HG03354 (cell line): ENCODE measurements at regions not wholly inside any gene's neighbourhood (a gene's known extent, or its start where the extent isn't known, plus 50 kb on each side); places are given as distances from the start of the nearest gene placed in this dataset.

Experiments used
- ATAC-seq: cut with Tn5 transposase; IDR thresholded peaks from one replicate; pipeline ENCODE4 v1.9.1; 2021; ENCODE audit warnings: mild to moderate bottlenecking; ENCODE audit not compliant: unreplicated experiment, poor library complexity, severe bottlenecking

- ATAC-seq: no peak
These were observed 416.1 kb downstream of the PCDH18 start for GRCh38 chr4:137116144-137116543.

DNA sequence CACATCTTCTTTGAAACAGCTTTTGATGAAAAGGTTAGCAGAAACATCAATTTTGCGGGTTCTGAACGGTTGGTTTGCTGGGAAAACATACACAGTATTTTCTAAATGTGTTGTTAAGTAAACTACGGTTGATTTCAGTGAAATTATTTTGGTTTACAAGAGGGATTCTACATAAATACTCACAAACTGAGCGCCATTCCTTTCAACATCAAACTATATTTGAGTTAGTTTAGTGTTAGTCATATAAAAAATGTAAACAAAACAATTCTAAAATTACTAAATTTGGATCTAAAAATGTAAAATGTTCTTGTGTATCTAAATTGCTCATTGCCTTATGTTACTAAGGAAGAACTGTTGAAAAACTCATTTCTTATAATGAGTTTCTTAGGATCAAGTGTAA is 425.6 kb downstream of the PCDH18 start:
- no peak for ATAC-seq

DNA sequence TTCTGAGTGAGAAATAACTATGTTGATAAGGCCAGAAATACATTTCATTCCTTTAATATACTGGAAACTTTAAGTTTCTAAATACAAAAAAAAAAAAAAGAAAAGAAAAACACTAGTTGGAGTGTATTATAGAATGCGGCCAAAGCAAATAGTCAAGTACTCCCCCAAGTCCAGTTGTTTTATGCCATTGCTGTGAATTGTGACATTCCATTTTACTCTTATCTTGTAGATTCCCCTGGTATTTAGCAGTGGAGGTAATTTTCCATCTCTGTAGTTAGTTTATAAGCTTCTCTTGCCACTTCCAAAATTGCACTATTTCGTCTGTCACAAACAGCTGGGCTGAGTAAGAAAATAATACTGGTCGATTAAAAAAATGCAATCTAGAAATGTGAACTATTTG is 426.0 kb downstream of the PCDH18 start:
- no peak for ATAC-seq

GRCh38 chr4:137090951-137091350 is 441.3 kb downstream of the PCDH18 start:
- ATAC-seq: no peak

DNA sequence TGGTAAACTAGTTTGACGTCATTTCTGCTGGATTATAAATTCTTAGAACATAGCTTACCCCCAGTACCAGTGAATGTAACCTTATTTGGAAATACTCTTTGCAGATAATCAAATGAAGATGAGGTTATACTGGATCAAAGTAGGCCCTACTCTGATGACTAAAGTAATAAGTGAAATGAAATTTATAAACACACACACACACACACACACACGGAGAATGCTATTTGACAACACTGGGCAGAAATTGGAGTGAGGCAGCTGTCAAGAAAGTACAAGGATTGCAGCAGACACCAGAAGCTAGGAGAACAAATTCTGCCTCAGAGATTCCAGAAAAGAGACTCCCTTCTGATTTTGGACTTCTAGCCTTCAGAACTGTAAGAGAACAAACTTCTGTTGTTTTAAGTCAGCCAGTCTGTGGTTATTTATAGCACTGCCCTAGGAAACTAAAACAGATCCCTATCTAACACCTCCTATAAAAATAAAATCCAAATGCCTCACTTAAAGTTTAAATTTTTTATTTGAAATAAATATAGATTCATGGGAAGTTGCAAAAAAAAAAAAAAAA is 448.6 kb downstream of the PCDH18 start:
- ATAC-seq: no peak

DNA sequence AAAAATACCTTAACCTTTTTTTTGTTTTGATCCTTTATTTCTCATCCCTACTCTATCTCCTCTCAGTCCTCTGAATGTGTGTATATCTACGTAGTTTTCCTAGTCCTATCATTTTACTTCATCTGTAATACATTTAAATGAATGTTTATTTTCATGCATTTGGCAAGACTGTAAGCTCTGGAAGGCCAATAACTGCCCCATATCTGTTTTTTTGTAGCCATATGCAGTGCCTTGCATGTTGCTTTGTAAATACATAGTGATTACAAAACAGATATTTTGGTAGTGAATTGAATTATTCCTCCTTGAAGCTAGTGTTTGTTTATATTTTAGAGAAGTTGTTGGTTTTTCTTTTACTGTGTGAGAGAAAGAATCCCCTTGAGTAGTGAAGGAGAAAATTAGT is 450.2 kb downstream of the PCDH18 start:
- ATAC-seq: no peak

DNA sequence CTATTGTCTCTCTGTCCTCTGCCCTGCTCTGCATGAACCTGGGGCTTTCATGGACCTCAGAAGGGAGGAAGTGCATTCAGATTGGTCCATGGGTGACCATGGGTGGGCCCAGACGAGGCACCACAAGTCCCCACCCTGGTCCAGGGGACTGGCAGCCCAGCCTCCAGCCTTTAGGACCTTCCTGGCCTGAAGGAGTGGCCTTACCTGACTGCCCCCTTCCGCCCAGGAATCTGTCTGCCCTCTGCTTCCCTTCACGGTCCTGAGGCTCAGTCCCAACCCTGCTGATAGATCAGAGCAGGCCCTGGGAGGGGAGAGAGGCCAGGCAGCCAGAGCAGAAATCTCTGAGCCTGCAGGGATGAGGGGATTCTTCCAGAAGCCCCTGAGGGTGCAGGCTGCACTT is 455.4 kb downstream of the PCDH18 start:
- ATAC-seq: no peak

GRCh38 chr4:137075586-137075985 is 456.7 kb downstream of the PCDH18 start:
- ATAC-seq: no peak

DNA sequence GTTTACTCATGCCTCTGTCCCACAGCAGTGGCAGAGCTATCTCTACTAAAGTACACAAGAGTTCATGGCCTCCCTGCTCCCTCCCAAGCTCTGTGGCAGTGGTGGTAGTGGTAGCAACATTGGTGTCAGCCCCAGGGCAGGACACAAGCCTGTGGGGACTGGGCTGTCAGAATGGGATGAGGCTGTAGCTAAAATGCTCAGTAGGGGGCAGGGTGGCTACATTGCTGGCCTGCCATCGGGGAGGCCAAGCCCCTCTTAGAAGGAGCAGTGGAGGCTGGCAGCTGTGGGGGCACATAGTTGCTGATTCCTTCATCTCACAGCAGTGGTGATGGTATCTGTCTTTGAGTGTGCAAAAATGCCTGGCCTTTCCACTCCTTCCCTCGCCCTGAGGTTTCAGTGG is 461.7 kb downstream of the PCDH18 start:
- no peak for ATAC-seq

GRCh38 chr4:137069473-137069872 is 462.8 kb downstream of the PCDH18 start:
- no peak for ATAC-seq

- ATAC-seq: no peak
These were observed 464.6 kb downstream of the PCDH18 start for GRCh38 chr4:137067735-137068134.

- ATAC-seq: no peak
These were observed 467.0 kb downstream of the PCDH18 start for GRCh38 chr4:137065311-137065710.

GRCh38 chr4:137063961-137064360 is 468.3 kb downstream of the PCDH18 start:
- ATAC-seq: no peak

DNA sequence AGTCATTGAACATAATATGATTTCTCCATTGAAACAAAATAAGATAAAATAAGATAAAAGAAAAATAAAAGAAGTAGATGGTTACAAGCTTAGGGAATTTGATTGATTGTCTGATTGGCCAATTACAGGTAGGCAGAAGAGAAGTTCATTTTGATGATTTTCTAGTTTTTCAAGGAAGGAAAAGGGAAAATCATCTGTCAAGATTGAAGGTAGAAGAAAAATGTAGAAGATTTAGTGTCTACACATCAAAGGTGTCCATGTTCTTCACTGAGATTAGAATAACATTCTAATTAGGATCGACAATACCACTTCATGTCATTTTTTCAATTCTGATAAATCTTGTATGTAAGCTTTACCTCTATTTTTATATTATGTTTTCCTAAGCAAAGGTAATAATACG is 489.1 kb downstream of the PCDH18 start:
- no peak for ATAC-seq

GRCh38 chr4:137039370-137039769 is 492.9 kb downstream of the PCDH18 start:
- ATAC-seq: no peak

- no peak for ATAC-seq
These were observed 500.1 kb downstream of the PCDH18 start for GRCh38 chr4:137032222-137032621.

DNA sequence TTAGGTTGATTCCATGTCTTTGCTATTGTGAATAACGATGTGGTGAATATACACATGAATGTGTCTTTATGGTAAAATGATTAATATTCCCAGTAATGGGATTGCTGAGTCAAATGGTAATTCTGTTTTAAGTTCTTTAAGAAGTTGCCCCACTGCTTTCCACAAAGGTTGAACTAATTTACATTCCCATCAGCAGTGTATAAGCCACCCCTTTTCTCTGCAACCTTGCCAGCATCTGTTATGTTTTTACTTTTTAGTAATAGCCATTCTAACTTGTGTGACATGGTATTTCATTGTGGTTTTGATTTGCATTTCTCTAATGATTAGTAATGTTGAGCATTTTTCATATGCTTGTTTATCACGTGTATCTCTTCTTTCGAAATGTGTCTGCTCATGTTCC is 503.3 kb downstream of the PCDH18 start:
- ATAC-seq: no peak

DNA sequence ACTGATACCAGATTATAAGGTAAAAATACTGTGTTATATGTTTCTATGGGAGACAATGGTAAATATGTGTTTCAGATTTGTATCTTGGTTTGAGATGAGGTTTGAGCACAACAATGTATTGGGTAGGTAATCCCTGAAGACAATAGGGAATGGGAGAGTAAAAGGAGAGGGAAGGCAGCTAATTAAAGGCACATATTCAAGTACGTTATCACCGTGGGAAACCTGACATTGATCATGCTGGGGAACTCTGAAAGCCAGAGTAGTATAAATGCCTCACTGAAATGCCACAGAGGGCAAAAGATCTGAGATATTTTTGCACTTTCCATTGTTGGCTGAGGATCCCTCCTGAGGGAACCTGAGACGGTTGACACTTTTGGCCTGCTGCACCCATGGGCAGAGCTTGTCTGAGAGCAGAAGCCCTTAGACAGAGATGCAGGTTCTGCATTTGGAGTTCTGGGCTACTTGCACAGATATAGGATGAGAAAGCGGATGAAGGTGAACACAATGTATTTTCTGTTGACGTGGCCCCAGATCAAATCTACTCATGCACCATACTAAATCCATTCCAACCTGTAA is 506.7 kb downstream of the PCDH18 start:
- no peak for ATAC-seq

GRCh38 chr4:137015426-137016409 is 516.6 kb downstream of the PCDH18 start:
- ATAC-seq: no peak

DNA sequence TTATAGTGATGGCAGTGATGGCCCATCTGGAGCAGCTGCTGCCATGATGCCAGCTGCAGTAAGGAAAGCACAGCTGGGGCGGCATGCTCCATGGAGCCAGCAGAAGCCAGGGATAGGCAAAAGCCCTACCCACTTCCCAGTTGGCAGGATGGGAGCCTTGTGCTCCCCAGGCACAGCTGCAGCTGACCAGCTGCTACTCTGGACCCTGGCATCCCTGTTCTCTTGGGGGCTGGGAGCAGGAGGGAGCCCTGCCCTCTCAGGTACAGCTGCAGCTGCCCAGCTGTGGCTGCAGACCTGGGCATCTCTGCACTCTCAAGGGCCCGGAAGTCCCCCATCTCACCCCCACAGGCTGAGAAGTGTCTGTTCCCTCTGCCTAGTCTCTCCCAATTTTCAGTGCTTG is 531.9 kb downstream of the PCDH18 start:
- no peak for ATAC-seq

DNA sequence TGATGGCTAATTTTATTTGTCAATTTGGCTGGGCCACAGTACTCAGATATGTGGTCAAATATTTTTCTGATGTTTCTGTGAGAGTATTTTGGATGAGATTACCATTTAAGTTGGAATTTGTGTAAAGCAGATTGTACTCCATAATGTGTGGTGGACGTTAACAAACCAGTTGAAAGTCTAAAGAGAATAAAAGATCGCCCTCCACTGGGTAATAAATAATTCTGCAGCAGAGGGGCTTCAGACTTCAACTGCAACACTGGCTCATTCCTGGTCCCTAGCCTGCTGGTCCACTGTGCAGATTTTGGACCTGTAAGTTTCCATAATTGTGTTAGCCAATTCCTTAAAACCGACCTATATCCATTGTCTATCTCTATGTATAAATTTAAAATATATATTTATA is 540.3 kb downstream of the PCDH18 start:
- no peak for ATAC-seq
